Neural cell (in vitro differentiated cells): ENCODE measurements at regions not wholly inside any gene's neighbourhood (a gene's known extent, or its start where the extent isn't known, plus 50 kb on each side); places are given as distances from the start of the nearest gene placed in this dataset.

Experiments
- H2AFZ ChIP-seq: fragments of 200-600, 300-800 bp; sonication (generic), shearing (Covaris generic); 2 replicates; pipeline ENCODE4 v1.6.0; 2014; ENCODE audit warnings: low read depth, mild to moderate bottlenecking, antibody characterized with exemption, low read length, moderate library complexity
- H3F3A ChIP-seq: fragments of 200-600 bp; shearing (Covaris generic); 2 replicates; pipeline ENCODE4 v1.6.1; 2016; ENCODE audit warnings: mild to moderate bottlenecking, moderate library complexity, mixed read lengths, antibody characterized with exemption, low read length; ENCODE audit not compliant: insufficient read depth, poor library complexity, severe bottlenecking
- H3K27ac ChIP-seq: fragments of 200-600, 300-800 bp; sonication (generic), shearing (Covaris generic); 2 replicates; pipeline ENCODE4 v1.5.1; 2014; ENCODE audit warnings: mild to moderate bottlenecking, low read length, moderate library complexity
- H3K27me3 ChIP-seq: fragments of 300-800, 200-600 bp; sonication (generic), shearing (Covaris generic); 2 replicates; pipeline ENCODE4 v1.6.0; 2014; ENCODE audit warnings: mild to moderate bottlenecking, low read depth, low read length, moderate library complexity; ENCODE audit not compliant: insufficient read depth
- H3K36me3 ChIP-seq: fragments of 300-800, 200-600 bp; sonication (generic), shearing (Covaris generic); 2 replicates; pipeline ENCODE4 v1.5.1; 2014; ENCODE audit warnings: mild to moderate bottlenecking, antibody characterized with exemption, low read length, moderate library complexity; ENCODE audit not compliant: insufficient read depth
- H3K4me2 ChIP-seq: fragments of 300-800, 200-600 bp; sonication (generic), shearing (Covaris generic); 2 replicates; pipeline ENCODE4 v1.6.0; 2014; ENCODE audit warnings: mild to moderate bottlenecking, low read length
- H3K4me3 ChIP-seq: fragments of 300-800, 200-600 bp; sonication (generic), shearing (Covaris generic); 2 replicates; pipeline ENCODE4 v1.5.1; 2014; ENCODE audit warnings: mild to moderate bottlenecking, low read length, moderate library complexity
- H3K79me2 ChIP-seq: fragments of 200-600 bp; shearing (Covaris generic); replicated peaks from 2 replicates; pipeline ENCODE4 v1.6.0; 2014; ENCODE audit warnings: mild to moderate bottlenecking, low read length, moderate library complexity; ENCODE audit not compliant: insufficient read depth
- H3K9ac ChIP-seq: fragments of 300-800, 200-600 bp; sonication (generic), shearing (Covaris generic); 2 replicates; pipeline ENCODE4 v1.6.1; 2016; ENCODE audit warnings: mild to moderate bottlenecking, low read length, mixed read lengths
- H3K9me2 ChIP-seq: fragments of 200-600 bp; shearing (Covaris generic); 2 replicates; pipeline ENCODE4 v1.6.1; 2016; ENCODE audit warnings: mild to moderate bottlenecking, low read length, mixed read lengths; ENCODE audit not compliant: insufficient read depth
- H3K9me3 ChIP-seq: fragments of 200-600, 300-800 bp; sonication (generic), shearing (Covaris generic); 2 replicates; pipeline ENCODE4 v1.6.1; 2016; ENCODE audit warnings: mild to moderate bottlenecking, mixed run types, low read length, moderate library complexity, mixed read lengths
- H4K20me1 ChIP-seq: fragments of 200-600 bp; shearing (Covaris generic); 2 replicates; pipeline ENCODE4 v1.6.1; 2016; ENCODE audit warnings: mild to moderate bottlenecking, mixed run types; ENCODE audit not compliant: insufficient read depth
- CTCF ChIP-seq: fragments of 450-650 bp; IDR thresholded peaks from 2 replicates; pipeline ENCODE4 v1.5.1; 2014; ENCODE audit warnings: antibody characterized with exemption, mild to moderate bottlenecking, moderate library complexity; ENCODE audit not compliant: poor library complexity, severe bottlenecking
- EP300 ChIP-seq: fragments of 450-650 bp; conservative IDR thresholded peaks from 2 replicates; pipeline ENCODE4 v1.6.1; 2014; ENCODE audit warnings: antibody characterized with exemption, mild to moderate bottlenecking, moderate library complexity; ENCODE audit not compliant: poor library complexity, severe bottlenecking
- EZH2 ChIP-seq: fragments of 200-600, 300-800 bp; shearing (Covaris generic), sonication (generic); IDR thresholded peaks from 2 replicates; pipeline ENCODE4 v1.6.1; 2014; ENCODE audit warnings: antibody characterized with exemption, low read length, borderline replicate concordance, mild to moderate bottlenecking; ENCODE audit not compliant: insufficient read depth, poor library complexity, severe bottlenecking
- MXI1 ChIP-seq: fragments of 450-650 bp; conservative IDR thresholded peaks from 2 replicates; pipeline ENCODE4 v1.6.1; 2014; ENCODE audit warnings: antibody characterized with exemption, mild to moderate bottlenecking; ENCODE audit not compliant: poor library complexity, severe bottlenecking
- POLR2AphosphoS5 ChIP-seq: IDR thresholded peaks from 2 replicates; pipeline ENCODE4 v1.6.1; 2012
- RAD21 ChIP-seq: fragments of 450-650 bp; conservative IDR thresholded peaks from 2 replicates; pipeline ENCODE4 v1.6.1; 2014; ENCODE audit warnings: antibody characterized with exemption, mild to moderate bottlenecking, moderate library complexity
- REST ChIP-seq: IDR thresholded peaks from 2 replicates; pipeline ENCODE4 v1.6.1; 2012; ENCODE audit warnings: borderline replicate concordance
- SMC3 ChIP-seq: fragments of 450-650 bp; conservative IDR thresholded peaks from 2 replicates; pipeline ENCODE4 v1.6.1; 2014; ENCODE audit warnings: antibody characterized with exemption, mild to moderate bottlenecking, moderate library complexity; ENCODE audit not compliant: poor library complexity
- TAF1 ChIP-seq: IDR thresholded peaks from 2 replicates; pipeline ENCODE4 v1.6.1; 2012; ENCODE audit warnings: low read depth

DNA sequence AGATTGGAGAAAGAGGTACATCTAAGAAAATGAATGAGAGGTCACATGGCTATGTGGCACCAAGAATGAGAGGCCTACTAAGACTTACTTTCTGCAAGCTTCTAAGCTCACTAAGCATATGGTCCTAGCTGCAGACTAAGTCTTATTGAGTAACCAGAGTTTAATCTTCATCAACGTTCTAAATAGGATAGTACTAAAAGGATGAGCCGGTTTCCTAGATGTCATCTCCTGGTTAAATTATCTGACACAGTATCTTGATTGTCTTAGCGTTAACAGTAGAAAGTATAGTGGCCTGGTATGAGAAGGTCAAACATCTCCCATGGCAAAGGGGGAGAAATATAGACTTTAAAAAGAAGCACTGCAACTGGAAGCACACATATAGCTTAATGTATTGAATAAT lies 448.1 kb downstream of the PDGFC start:
- no peaks in the 10 kb centered on the region for H3K27me3 ChIP-seq
- no peaks in the 10 kb centered on the region for H3K79me2 ChIP-seq
- no peak overlapping the region for H3K4me3 ChIP-seq
- no peaks in the 10 kb centered on the region for H3K9me2 ChIP-seq
- no peaks in the 10 kb centered on the region for H4K20me1 ChIP-seq
- TF ChIP-seq POLR2AphosphoS5, result no peak
- no peak for TF ChIP-seq EZH2
- no peak for TF ChIP-seq TAF1
- TF ChIP-seq CTCF, result no peak
- no peak for TF ChIP-seq REST
- no peak for TF ChIP-seq EP300
- no peak for TF ChIP-seq SMC3
- no peak for TF ChIP-seq MXI1
- no peak for TF ChIP-seq RAD21
- no peaks in the 10 kb centered on the region for H3K36me3 ChIP-seq
- no peaks in the 10 kb centered on the region for H3F3A ChIP-seq
- H3K4me2 ChIP-seq, result no peak overlapping the region
- H2AFZ ChIP-seq, result no peak overlapping the region
- no peak overlapping the region for H3K27ac ChIP-seq
- H3K9ac ChIP-seq, result no peak overlapping the region
- no peaks in the 10 kb centered on the region for H3K9me3 ChIP-seq

- H3F3A ChIP-seq, result no peaks in the 10 kb centered on the region
- no peaks in the 10 kb centered on the region for H3K36me3 ChIP-seq
- H3K9ac ChIP-seq, result no peak overlapping the region
- no peaks in the 10 kb centered on the region for H3K79me2 ChIP-seq
- H3K9me3 ChIP-seq, result no peaks in the 10 kb centered on the region
- no peak overlapping the region for H3K4me2 ChIP-seq
- H4K20me1 ChIP-seq, result no peaks in the 10 kb centered on the region
- H3K9me2 ChIP-seq, result no peaks in the 10 kb centered on the region
- no peak overlapping the region for H3K27ac ChIP-seq
- H2AFZ ChIP-seq, result no peak overlapping the region
- TF ChIP-seq EZH2, result no peak
- no peak for TF ChIP-seq MXI1
- TF ChIP-seq POLR2AphosphoS5, result no peak
- no peak for TF ChIP-seq SMC3
- H3K4me3 ChIP-seq, result no peak overlapping the region
- H3K27me3 ChIP-seq, result no peaks in the 10 kb centered on the region
These were observed 450.0 kb downstream of the PDGFC start for GRCh38 chr4:156521631-156522030.

DNA sequence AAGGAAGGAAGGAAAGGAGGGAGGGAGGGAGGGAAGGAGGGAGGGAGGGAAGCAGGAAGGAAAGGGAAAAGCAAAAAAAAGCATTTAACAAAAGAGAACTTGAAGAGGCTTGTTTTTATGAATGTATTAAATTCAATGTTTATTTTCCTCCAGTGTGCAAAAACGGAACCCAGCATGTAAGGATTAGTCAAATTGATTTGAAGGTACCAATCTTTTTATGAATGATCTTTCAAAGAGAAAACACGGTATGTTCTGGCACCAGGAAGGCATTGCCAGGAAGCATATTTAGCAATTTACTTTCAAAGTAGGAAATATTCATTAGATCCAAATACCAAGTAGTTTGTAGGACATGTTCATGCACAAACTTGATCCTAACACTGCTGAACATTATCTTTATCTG lies 453.6 kb downstream of the PDGFC start:
- Histone ChIP-seq H3F3A (no peaks in the 10 kb centered on the region), H3K79me2 (no peaks in the 10 kb centered on the region)

More for the DNA sequence above, 453.6 kb downstream of the PDGFC start:
- H3K4me3 ChIP-seq, result no peak overlapping the region
- H2AFZ ChIP-seq, result no peak overlapping the region
- no peak overlapping the region for H3K27ac ChIP-seq
- no peaks in the 10 kb centered on the region for H3K36me3 ChIP-seq
- no peaks in the 10 kb centered on the region for H3K27me3 ChIP-seq
- no peak for TF ChIP-seq RAD21
- TF ChIP-seq TAF1, result no peak
- no peak for TF ChIP-seq EZH2
- TF ChIP-seq POLR2AphosphoS5, result no peak
- TF ChIP-seq EP300, result no peak
- no peak for TF ChIP-seq CTCF
- TF ChIP-seq SMC3, result no peak
- TF ChIP-seq MXI1, result no peak
- H4K20me1 ChIP-seq, result no peaks in the 10 kb centered on the region
- no peaks in the 10 kb centered on the region for H3K9me2 ChIP-seq
- no peaks in the 10 kb centered on the region for H3K9me3 ChIP-seq
- H3K4me2 ChIP-seq, result no peak overlapping the region
- H3K9ac ChIP-seq, result no peak overlapping the region
